PC-9 (cell line): ENCODE measurements at regions not wholly inside any gene's neighbourhood (a gene's known extent, or its start where the extent isn't known, plus 50 kb on each side); places are given as distances from the start of the nearest gene placed in this dataset.

Experiments used
- EZH2 ChIP-seq: fragments of 200-600 bp; sonication (generic); IDR thresholded peaks from 2 replicates; pipeline ENCODE4 v1.8.0; 2017; ENCODE audit warnings: antibody characterized with exemption, low read depth
- TF ChIP-seq, protein P1 (sequence below): fragments of 200-600 bp; sonication (generic); conservative IDR thresholded peaks from 2 replicates; pipeline ENCODE4 v1.6.1; 2017; ENCODE audit warnings: mixed run types, antibody characterized with exemption, mild to moderate bottlenecking, moderate library complexity

DNA sequence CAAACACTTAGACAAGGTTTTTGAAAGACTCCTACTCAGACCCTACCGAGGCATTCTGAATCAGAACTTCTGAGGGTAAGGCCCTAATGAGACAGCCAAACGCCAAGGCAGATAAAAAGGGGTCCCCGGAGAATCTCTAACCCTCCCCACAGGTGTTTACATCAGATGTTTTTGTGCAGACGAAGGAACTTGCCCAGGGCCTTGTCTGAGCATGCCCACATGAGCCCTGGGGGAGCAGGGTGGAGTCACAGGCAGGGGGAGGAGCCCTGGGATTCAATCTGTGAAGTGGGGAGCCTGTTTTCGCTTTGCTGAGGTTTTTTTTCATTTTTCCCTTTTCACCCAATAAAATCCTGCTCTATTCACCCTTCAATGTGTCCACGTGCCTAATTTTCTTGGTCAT lies 61.6 kb upstream of the MED4 start:
- TF ChIP-seq, protein P1, sequence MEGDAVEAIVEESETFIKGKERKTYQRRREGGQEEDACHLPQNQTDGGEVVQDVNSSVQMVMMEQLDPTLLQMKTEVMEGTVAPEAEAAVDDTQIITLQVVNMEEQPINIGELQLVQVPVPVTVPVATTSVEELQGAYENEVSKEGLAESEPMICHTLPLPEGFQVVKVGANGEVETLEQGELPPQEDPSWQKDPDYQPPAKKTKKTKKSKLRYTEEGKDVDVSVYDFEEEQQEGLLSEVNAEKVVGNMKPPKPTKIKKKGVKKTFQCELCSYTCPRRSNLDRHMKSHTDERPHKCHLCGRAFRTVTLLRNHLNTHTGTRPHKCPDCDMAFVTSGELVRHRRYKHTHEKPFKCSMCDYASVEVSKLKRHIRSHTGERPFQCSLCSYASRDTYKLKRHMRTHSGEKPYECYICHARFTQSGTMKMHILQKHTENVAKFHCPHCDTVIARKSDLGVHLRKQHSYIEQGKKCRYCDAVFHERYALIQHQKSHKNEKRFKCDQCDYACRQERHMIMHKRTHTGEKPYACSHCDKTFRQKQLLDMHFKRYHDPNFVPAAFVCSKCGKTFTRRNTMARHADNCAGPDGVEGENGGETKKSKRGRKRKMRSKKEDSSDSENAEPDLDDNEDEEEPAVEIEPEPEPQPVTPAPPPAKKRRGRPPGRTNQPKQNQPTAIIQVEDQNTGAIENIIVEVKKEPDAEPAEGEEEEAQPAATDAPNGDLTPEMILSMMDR: no peak
- TF ChIP-seq EZH2: no peak
